Thyroid gland (tissue), 4 donors: ENCODE measurements at regions not wholly inside any gene's neighbourhood (a gene's known extent, or its start where the extent isn't known, plus 50 kb on each side); places are given as distances from the start of the nearest gene placed in this dataset.
"Not testable (repeated sequence)": the region's sequence is repeated elsewhere in the genome, so short reads cannot be mapped to it uniquely, and the experiment has no call there.

Experiments used
- DNase-seq, 2 donors: peaks; one replicate each; pipeline ENCODE4 v3.0.0-alpha.2; 2019
- H3K27ac ChIP-seq, 3 donors: fragments of 200-600 bp; sonication (generic); 1 replicate in 2 of 3; 2 replicates in 1 of 3; pipeline ENCODE4 v1.5.1; 2016 to 2019; ENCODE audit warnings: mild to moderate bottlenecking in 1 of 3, moderate library complexity in 1 of 3
- H3K27me3 ChIP-seq: fragments of 200-600 bp; sonication (generic); one replicate; pipeline ENCODE4 v1.5.1; 2019
- H3K36me3 ChIP-seq, 2 donors: fragments of 200-600 bp; sonication (generic); one replicate each; pipeline ENCODE4 v1.5.1; 2016 to 2019
- H3K4me1 ChIP-seq, 2 donors: fragments of 200-600 bp; sonication (generic); one replicate each; pipeline ENCODE4 v1.5.1; 2017 to 2019
- H3K4me3 ChIP-seq, 3 donors: fragments of 200-600 bp; sonication (generic); replicated peaks in 1 of 3; 1 replicate in 2 of 3; 2 replicates in 1 of 3; pipeline ENCODE4 v1.5.1; 2016; ENCODE audit warnings: mild to moderate bottlenecking in 1 of 3
- H3K9me3 ChIP-seq: fragments of 200-600 bp; sonication (generic); one replicate; pipeline ENCODE4 v1.5.1; 2017
- POLR2A ChIP-seq, 2 donors: fragments of 450-650 bp; IDR thresholded peaks; one replicate each; pipeline ENCODE4 v1.6.1; 2017; ENCODE audit warnings: antibody characterized with exemption in 2 of 2, mild to moderate bottlenecking in 2 of 2, moderate library complexity in 1 of 2
- WGBS, 2 donors: methylation state at CpG; one replicate each; pipeline ENCODE4 v1.1.5; 2017; 5-methylcytosine and 5-hydroxymethylcytosine counted together
- intact Hi-C: fragments of 100-400 bp; cut with DNase I; formaldehyde crosslinking; loops from one replicate; pipeline ENCODE4 v1.15.1; 2023
- TF ChIP-seq, protein P1 (sequence below), 6 experiments: fragments of 200-600 bp in 3 of 6; fragments of 450-650 bp in 3 of 6; sonication (generic) in 3 of 6; IDR thresholded peaks; one replicate each; pipeline ENCODE4 v1.5.1; 2016 to 2019; ENCODE audit warnings: antibody characterized with exemption in 6 of 6, mild to moderate bottlenecking in 2 of 6, inconsistent platforms in 1 of 6, moderate library complexity in 1 of 6

DNA sequence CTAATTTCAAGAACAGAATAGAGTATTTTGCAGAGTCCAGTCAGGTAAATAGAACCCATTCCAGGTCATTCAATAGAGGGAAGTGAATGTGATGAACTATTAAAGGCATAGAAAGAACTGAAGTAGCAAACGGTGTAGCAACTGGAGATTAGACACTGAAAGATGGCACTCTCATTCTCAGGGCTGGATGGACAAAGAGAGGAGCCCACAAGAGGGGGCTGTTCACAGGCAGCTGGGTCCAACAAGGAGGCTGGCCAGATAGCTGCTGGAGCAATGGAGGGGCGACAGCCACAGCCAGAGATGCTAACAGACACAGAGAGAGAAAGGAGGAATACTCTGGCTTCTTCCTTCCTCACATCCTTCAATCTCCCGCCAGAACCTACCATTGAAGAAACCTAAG, 93.1 kb upstream of the SMARCA2 start:
- H3K27ac ChIP-seq, result no peak overlapping the region
- intact Hi-C loops, result no loop called here
- no peaks in the 10 kb centered on the region for H3K4me1 ChIP-seq
- 83 to 84% methylated on average over 3 of the region's 3 CpGs for WGBS, 2 donors
- no peak for DNase-seq
- H3K4me3 ChIP-seq, result no peak overlapping the region
- H3K9me3 ChIP-seq, result no peaks in the 10 kb centered on the region
- H3K27me3 ChIP-seq, result no peaks in the 10 kb centered on the region
- H3K36me3 ChIP-seq, result no peaks in the 10 kb centered on the region
- no peak for TF ChIP-seq POLR2A (IDR thresholded peaks at IDR 0.05)
- TF ChIP-seq, protein P1, sequence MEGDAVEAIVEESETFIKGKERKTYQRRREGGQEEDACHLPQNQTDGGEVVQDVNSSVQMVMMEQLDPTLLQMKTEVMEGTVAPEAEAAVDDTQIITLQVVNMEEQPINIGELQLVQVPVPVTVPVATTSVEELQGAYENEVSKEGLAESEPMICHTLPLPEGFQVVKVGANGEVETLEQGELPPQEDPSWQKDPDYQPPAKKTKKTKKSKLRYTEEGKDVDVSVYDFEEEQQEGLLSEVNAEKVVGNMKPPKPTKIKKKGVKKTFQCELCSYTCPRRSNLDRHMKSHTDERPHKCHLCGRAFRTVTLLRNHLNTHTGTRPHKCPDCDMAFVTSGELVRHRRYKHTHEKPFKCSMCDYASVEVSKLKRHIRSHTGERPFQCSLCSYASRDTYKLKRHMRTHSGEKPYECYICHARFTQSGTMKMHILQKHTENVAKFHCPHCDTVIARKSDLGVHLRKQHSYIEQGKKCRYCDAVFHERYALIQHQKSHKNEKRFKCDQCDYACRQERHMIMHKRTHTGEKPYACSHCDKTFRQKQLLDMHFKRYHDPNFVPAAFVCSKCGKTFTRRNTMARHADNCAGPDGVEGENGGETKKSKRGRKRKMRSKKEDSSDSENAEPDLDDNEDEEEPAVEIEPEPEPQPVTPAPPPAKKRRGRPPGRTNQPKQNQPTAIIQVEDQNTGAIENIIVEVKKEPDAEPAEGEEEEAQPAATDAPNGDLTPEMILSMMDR (IDR thresholded peaks at IDR 0.05), result no peak

- no peak for TF ChIP-seq POLR2A (IDR thresholded peaks at IDR 0.05)
- intact Hi-C loops, result no loop called here
- Histone ChIP-seq H3K36me3 (no peaks in the 10 kb centered on the region), H3K27me3 (no peaks in the 10 kb centered on the region), H3K4me1 (no peaks in the 10 kb centered on the region), H3K27ac (no peak overlapping the region), H3K4me3 (no peak overlapping the region), H3K9me3 (no peaks in the 10 kb centered on the region)
- no peak for DNase-seq
- WGBS, 2 donors, result 91% methylated on average over 6 of the region's 6 CpGs
These were observed 87.6 kb upstream of the SMARCA2 start for GRCh38 chr9:1927546-1927945.

- Histone ChIP-seq H3K9me3 (no peaks in the 10 kb centered on the region), H3K36me3 (no peaks in the 10 kb centered on the region), H3K4me3 (no peak overlapping the region), H3K27me3 (no peaks in the 10 kb centered on the region), H3K4me1 (no peaks in the 10 kb centered on the region), H3K27ac (no peak overlapping the region)
- WGBS, 2 donors, result 66% methylated on average over 2 of the region's 2 CpGs
- DNase-seq, result no peak
- intact Hi-C loops, result no loop called here
- TF ChIP-seq POLR2A (IDR thresholded peaks at IDR 0.05), result no peak
- TF ChIP-seq, protein P1 (IDR thresholded peaks at IDR 0.05), result no peak
These were observed 86.0 kb upstream of the SMARCA2 start for GRCh38 chr9:1929134-1929533.

GRCh38 chr9:1929722-1930244, 85.4 kb upstream of the SMARCA2 start:
- Histone ChIP-seq H3K4me3 (no peak overlapping the region), H3K27ac (no peak overlapping the region), H3K36me3 (no peaks in the 10 kb centered on the region), H3K9me3 (no peaks in the 10 kb centered on the region), H3K4me1 (no peaks in the 10 kb centered on the region), H3K27me3 (no peaks in the 10 kb centered on the region)
- no peak for DNase-seq
- 73 to 81% methylated on average over 5 of the region's 5 CpGs for WGBS, 2 donors
- intact Hi-C loops, result no loop called here
- TF ChIP-seq, protein P1 (IDR thresholded peaks at IDR 0.05), result no peak
- TF ChIP-seq POLR2A (IDR thresholded peaks at IDR 0.05), result no peak

DNA sequence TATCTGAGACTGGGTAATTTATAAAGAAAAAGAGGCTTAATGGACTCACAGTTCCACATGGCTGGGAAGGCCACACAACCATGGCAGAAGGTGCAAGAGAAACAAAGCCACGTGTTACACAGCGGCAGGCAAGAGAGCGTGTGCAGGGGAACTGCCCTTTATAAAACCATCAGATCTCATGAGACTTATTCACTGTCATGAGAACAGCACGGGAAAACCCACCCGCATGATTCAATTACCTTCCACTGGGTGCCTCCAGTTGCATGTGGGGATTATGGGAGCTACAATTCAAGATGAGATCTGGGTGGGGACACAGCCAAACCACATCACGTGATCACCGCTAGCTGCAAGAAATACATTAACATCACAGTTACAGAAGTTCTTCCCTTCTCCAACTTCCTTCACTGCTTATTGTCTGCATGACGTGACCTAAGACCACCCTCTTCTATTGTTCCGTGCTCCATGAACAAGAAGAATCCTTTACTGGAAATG, 84.9 kb upstream of the SMARCA2 start:
- H3K9me3 ChIP-seq, intact Hi-C loops, H3K36me3 ChIP-seq, H3K27me3 ChIP-seq, H3K4me1 ChIP-seq, H3K4me3 ChIP-seq, DNase-seq, H3K27ac ChIP-seq: not testable (repeated sequence)
- WGBS, 2 donors, result 86 to 88% methylated on average over 9 of the region's 9 CpGs

DNA sequence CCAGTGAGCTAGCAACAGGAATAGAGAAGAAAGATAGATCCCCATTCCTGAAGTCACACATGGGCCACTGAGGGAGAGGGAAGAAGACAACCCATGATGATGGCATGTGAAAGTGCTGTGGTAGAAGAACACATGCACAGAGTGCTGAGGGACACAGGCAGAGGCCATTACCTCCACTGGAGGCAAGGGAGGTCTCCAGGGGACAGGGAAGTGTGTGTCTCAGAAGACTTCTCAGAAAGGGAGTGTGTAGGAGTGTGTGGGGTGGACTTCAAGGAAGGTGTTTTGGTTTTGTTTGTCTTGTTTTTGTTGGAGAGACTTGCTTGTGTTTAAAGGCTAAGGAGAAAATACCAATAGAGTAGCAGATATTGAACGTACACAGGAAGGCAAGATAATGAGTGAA, 77.0 kb upstream of the SMARCA2 start:
- Histone ChIP-seq H3K4me3 (no peak overlapping the region), H3K4me1 (no peaks in the 10 kb centered on the region), H3K27ac (no peak overlapping the region), H3K27me3 (no peaks in the 10 kb centered on the region), H3K36me3 (no peaks in the 10 kb centered on the region), H3K9me3 (no peaks in the 10 kb centered on the region)
- 53 to 61% methylated on average over 1 of the region's 1 CpG for WGBS, 2 donors
- intact Hi-C loops, result no loop called here
- no peak for TF ChIP-seq POLR2A (IDR thresholded peaks at IDR 0.05)
- TF ChIP-seq, protein P1 (IDR thresholded peaks at IDR 0.05), result no peak
- DNase-seq, result no peak
